PC-9 (cell line): ENCODE measurements at regions not wholly inside any gene's neighbourhood (a gene's known extent, or its start where the extent isn't known, plus 50 kb on each side); places are given as distances from the start of the nearest gene placed in this dataset.

Source experiments
- BruUV-seq: library from RNA; stranded (reverse); fragments of 400-500 nt; replicated peaks from 2 replicates; lab custom pipeline; 2021; lab: Mats Ljungman, UMichigan
- CTCF ChIA-PET: fragments of 300-600 bp; sonication (Branson Sonifier 250); formaldehyde crosslinking; loops from one replicate; lab custom pipeline; 2022; ENCODE audit warnings: antibody characterized with exemption; lab: Charles Lee
- POLR2A ChIA-PET: fragments of 300-600 bp; sonication (Branson Sonifier 250); formaldehyde crosslinking; loops from one replicate; lab custom pipeline; 2022; ENCODE audit warnings: antibody characterized with exemption; ENCODE audit not compliant: unreplicated experiment; lab: Charles Lee
- DNase-seq, 2 experiments: peaks; one replicate each; pipeline versions ENCODE4 v3.0.0 to v3.0.0-alpha.2; 2015 to 2022; ENCODE audit warnings: mixed read lengths in 1 of 2
- H2AFZ ChIP-seq: fragments of 200-600 bp; sonication (generic); 2 replicates; pipeline ENCODE4 v1.8.1; 2017; ENCODE audit warnings: antibody characterized with exemption
- H3F3A ChIP-seq: fragments of 200-600 bp; sonication (generic); 2 replicates; pipeline ENCODE4 v1.8.1; 2017; ENCODE audit warnings: antibody characterized with exemption, mild to moderate bottlenecking, low read depth; ENCODE audit not compliant: insufficient read depth
- H3K27ac ChIP-seq: fragments of 200-600 bp; sonication (generic); 2 replicates; pipeline ENCODE4 v1.6.1; 2016; ENCODE audit warnings: mixed run types
- H3K27me3 ChIP-seq: fragments of 200-600 bp; sonication (generic); 2 replicates; pipeline ENCODE4 v1.6.1; 2016; ENCODE audit warnings: low read depth, mixed run types; ENCODE audit not compliant: insufficient read depth
- H3K36me3 ChIP-seq: fragments of 200-600 bp; sonication (generic); 2 replicates; pipeline ENCODE4 v1.6.1; 2016; ENCODE audit warnings: low read depth, mixed run types
- H3K4me1 ChIP-seq: fragments of 200-600 bp; sonication (generic); replicated peaks from 2 replicates; pipeline ENCODE4 v1.6.1; 2016; ENCODE audit warnings: mixed run types; ENCODE audit not compliant: insufficient read depth
- H3K4me2 ChIP-seq: fragments of 200-600 bp; sonication (generic); 2 replicates; pipeline ENCODE4 v1.6.1; 2017; ENCODE audit warnings: mixed run types
- H3K4me3 ChIP-seq: fragments of 200-600 bp; sonication (generic); 2 replicates; pipeline ENCODE4 v1.6.1; 2016; ENCODE audit warnings: mixed run types
- H3K79me2 ChIP-seq: fragments of 200-600 bp; sonication (generic); 2 replicates; pipeline ENCODE4 v1.6.1; 2017; ENCODE audit warnings: low read depth, mixed run types
- H3K9me2 ChIP-seq: fragments of 200-600 bp; sonication (generic); 2 replicates; pipeline ENCODE4 v1.8.1; 2017; ENCODE audit warnings: mild to moderate bottlenecking; ENCODE audit not compliant: insufficient read depth
- H3K9me3 ChIP-seq: fragments of 200-600 bp; sonication (generic); 2 replicates; pipeline ENCODE4 v1.8.1; 2016; ENCODE audit warnings: low read depth; ENCODE audit not compliant: insufficient read depth
- H4K20me1 ChIP-seq: fragments of 200-600 bp; sonication (generic); 2 replicates; pipeline ENCODE4 v1.8.1; 2017; ENCODE audit not compliant: insufficient read depth
- EZH2 ChIP-seq: fragments of 200-600 bp; sonication (generic); IDR thresholded peaks from 2 replicates; pipeline ENCODE4 v1.8.0; 2017; ENCODE audit warnings: antibody characterized with exemption, low read depth
- intact Hi-C: fragments of 100-400 bp; cut with micrococcal nuclease; formaldehyde crosslinking; loops from one replicate; pipeline ENCODE4 v1.10.0; 2022; ENCODE audit not compliant: unreplicated experiment
- TF ChIP-seq, protein P1 (sequence below): fragments of 200-600 bp; sonication (generic); conservative IDR thresholded peaks from 2 replicates; pipeline ENCODE4 v1.6.1; 2017; ENCODE audit warnings: mixed run types, antibody characterized with exemption, mild to moderate bottlenecking, moderate library complexity

DNA sequence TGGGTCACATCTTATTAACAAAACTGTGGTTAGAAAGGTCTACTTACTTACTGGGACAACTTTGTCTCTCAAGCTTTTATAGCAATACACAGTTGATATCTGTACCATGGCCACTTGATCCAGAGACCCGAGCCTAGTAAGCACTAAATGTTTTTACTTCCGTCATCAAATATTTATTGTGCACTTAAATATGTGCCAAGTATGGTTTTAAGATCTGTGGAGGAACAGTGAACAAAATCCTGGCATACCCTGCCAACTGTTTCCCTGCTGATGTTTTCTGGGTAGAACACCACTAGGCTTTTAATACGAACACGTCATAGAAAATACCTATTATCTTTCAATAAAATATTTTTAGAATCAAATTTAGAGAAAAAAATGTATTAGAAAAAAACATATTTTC, 574.8 kb downstream of the HACE1 start:
- Histone ChIP-seq H3K27ac (no peak overlapping the region), H3K36me3 (no peaks in the 10 kb centered on the region), H3K79me2 (no peaks in the 10 kb centered on the region), H3F3A (no peaks in the 10 kb centered on the region), H3K9me3 (no peaks in the 10 kb centered on the region), H3K4me2 (no peak overlapping the region), H3K4me3 (no peak overlapping the region), H3K27me3 (no peaks in the 10 kb centered on the region), H3K4me1 (no peaks in the 10 kb centered on the region), H3K9me2 (no peaks in the 10 kb centered on the region), H2AFZ (no peak overlapping the region), H4K20me1 (no peaks in the 10 kb centered on the region)
- no peak for DNase-seq
- ChIA-PET POLR2A (no interaction called here), CTCF (no interaction called here)
- no TSS peak for BruUV-seq
- intact Hi-C loops = no loop called here
- TF ChIP-seq, protein P1, sequence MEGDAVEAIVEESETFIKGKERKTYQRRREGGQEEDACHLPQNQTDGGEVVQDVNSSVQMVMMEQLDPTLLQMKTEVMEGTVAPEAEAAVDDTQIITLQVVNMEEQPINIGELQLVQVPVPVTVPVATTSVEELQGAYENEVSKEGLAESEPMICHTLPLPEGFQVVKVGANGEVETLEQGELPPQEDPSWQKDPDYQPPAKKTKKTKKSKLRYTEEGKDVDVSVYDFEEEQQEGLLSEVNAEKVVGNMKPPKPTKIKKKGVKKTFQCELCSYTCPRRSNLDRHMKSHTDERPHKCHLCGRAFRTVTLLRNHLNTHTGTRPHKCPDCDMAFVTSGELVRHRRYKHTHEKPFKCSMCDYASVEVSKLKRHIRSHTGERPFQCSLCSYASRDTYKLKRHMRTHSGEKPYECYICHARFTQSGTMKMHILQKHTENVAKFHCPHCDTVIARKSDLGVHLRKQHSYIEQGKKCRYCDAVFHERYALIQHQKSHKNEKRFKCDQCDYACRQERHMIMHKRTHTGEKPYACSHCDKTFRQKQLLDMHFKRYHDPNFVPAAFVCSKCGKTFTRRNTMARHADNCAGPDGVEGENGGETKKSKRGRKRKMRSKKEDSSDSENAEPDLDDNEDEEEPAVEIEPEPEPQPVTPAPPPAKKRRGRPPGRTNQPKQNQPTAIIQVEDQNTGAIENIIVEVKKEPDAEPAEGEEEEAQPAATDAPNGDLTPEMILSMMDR = no peak
- TF ChIP-seq EZH2 = no peak

DNA sequence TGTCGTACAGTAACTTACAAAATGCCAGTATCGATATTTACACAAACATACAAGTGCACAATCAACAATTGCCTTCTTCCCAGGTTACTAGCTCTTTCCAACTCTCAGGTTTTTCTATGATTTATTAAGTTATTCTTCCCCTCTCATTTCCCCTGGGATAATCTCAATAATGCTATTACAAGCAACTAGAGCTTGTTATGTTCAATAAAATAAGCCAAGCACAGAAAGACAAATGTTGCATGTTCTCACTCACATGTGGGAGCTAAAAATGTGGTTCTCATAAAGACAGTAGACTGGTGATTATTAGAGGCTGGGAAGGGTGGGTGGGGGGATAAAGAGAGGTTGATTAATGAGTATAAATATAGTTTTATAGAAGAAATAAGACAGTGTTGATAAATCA, 577.1 kb downstream of the HACE1 start:
- POLR2A ChIA-PET = no interaction called here
- no peak overlapping the region for H3K27ac ChIP-seq
- no peaks in the 10 kb centered on the region for H3K9me2 ChIP-seq
- H3K4me3 ChIP-seq = no peak overlapping the region
- no peaks in the 10 kb centered on the region for H4K20me1 ChIP-seq
- H3K4me1 ChIP-seq = no peaks in the 10 kb centered on the region
- no peaks in the 10 kb centered on the region for H3K9me3 ChIP-seq
- BruUV-seq = no TSS peak
- H3F3A ChIP-seq = no peaks in the 10 kb centered on the region
- CTCF ChIA-PET = interaction anchor here (0.6 kb wide), 1 partner anchor 243 kb away, joined by 8 read pairs; no protein-coding TSS in a partner anchor
- no peaks in the 10 kb centered on the region for H3K36me3 ChIP-seq
- intact Hi-C loops = no loop called here
- DNase-seq = no peak
- no peak overlapping the region for H3K4me2 ChIP-seq
- no peak overlapping the region for H2AFZ ChIP-seq
- no peaks in the 10 kb centered on the region for H3K79me2 ChIP-seq
- H3K27me3 ChIP-seq = no peaks in the 10 kb centered on the region
- TF ChIP-seq EZH2 = no peak
- TF ChIP-seq, protein P1 = no peak

DNA sequence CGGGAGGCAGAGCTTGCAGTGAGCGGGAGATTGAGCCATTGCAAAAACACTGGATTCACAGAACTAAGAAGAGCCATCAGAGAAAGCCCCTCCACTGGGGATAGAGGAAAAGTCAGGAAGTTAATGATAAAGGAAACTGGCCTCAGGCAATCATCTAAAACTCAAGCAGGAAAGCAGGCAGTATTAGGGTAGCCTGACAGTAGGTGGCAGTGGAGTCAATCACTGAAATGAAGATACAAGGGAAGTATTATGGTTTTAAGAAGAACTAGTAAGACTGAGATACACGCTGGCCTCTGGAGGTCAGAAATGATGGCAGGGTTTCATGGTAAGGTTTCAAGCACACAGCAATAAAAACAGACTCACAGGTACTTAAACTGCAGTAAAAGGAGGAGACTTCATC, 578.3 kb downstream of the HACE1 start:
- H3K9me3 ChIP-seq = no peaks in the 10 kb centered on the region
- H4K20me1 ChIP-seq = no peaks in the 10 kb centered on the region
- H3K27ac ChIP-seq = no peak overlapping the region
- H2AFZ ChIP-seq = no peak overlapping the region
- H3K4me1 ChIP-seq = no peaks in the 10 kb centered on the region
- no peak for DNase-seq
- CTCF ChIA-PET = no interaction called here
- H3K27me3 ChIP-seq = no peaks in the 10 kb centered on the region
- TF ChIP-seq EZH2 = no peak
- TF ChIP-seq, protein P1 = no peak
- no TSS peak for BruUV-seq
- POLR2A ChIA-PET = no interaction called here
- no peaks in the 10 kb centered on the region for H3F3A ChIP-seq
- intact Hi-C loops = no loop called here
- H3K9me2 ChIP-seq = no peaks in the 10 kb centered on the region
- no peak overlapping the region for H3K4me3 ChIP-seq
- H3K79me2 ChIP-seq = no peaks in the 10 kb centered on the region
- H3K36me3 ChIP-seq = no peaks in the 10 kb centered on the region
- no peak overlapping the region for H3K4me2 ChIP-seq
